GM12872 (cell line): ENCODE measurements at regions not wholly inside any gene's neighbourhood (a gene's known extent, or its start where the extent isn't known, plus 50 kb on each side); places are given as distances from the start of the nearest gene placed in this dataset.

Experiments used
- TF ChIP-seq, protein P1 (sequence below): IDR thresholded peaks from 3 replicates; pipeline ENCODE4 v1.5.1; 2011; ENCODE audit warnings: low read depth, mild to moderate bottlenecking, low read length, moderate library complexity; ENCODE audit not compliant: insufficient read depth

DNA sequence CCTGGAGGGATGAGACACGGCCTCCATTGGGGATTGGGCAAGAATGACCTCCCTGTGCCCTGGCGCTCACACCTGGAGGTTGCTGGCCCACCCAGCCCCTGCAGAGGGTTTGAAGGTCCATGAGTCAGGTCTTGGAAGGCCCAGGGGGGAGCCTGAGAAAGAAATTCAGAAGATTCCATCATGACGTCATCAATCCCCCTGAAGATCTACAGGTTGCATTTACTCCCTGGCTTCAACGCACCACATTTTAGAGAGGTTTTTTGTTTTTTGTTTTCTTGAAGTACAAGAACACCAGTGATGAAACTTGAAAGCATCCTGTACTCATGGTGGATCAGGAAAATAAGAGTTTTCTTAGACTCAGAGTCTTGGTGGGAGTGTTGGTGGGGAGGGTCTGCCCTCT lies 82.4 kb upstream of the SLC25A33 start:
- TF ChIP-seq, protein P1, sequence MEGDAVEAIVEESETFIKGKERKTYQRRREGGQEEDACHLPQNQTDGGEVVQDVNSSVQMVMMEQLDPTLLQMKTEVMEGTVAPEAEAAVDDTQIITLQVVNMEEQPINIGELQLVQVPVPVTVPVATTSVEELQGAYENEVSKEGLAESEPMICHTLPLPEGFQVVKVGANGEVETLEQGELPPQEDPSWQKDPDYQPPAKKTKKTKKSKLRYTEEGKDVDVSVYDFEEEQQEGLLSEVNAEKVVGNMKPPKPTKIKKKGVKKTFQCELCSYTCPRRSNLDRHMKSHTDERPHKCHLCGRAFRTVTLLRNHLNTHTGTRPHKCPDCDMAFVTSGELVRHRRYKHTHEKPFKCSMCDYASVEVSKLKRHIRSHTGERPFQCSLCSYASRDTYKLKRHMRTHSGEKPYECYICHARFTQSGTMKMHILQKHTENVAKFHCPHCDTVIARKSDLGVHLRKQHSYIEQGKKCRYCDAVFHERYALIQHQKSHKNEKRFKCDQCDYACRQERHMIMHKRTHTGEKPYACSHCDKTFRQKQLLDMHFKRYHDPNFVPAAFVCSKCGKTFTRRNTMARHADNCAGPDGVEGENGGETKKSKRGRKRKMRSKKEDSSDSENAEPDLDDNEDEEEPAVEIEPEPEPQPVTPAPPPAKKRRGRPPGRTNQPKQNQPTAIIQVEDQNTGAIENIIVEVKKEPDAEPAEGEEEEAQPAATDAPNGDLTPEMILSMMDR: no peak

DNA sequence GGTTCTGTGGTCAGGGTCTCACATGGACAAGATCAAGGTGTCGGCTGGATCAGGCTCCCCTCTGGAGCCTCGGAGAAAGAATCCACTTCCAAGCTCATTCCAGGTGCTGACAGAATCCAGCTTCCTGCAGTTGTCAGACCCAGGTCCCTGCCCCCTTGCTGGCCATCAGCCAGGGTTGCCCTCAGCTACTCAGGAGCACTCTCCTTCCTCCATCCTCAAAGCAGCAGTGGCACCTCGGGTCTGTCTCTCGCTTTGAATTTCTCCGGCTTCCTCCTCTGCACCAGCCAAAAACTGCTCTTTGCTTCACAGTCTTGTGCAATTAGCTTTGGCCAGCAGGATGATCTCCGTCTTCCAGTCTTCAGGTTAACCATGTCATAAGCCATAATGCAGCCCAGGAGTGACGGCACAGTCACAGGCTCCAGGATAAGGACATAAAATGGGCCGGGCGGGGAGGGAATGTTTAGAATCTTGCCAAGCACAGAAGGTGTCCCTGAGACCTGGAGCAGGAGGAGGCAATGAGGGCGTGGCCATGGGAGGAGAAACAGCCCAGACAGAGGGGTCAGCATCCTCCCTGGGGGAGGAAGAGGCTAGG lies 79.4 kb upstream of the SLC25A33 start:
- TF ChIP-seq, protein P1: no peak

DNA sequence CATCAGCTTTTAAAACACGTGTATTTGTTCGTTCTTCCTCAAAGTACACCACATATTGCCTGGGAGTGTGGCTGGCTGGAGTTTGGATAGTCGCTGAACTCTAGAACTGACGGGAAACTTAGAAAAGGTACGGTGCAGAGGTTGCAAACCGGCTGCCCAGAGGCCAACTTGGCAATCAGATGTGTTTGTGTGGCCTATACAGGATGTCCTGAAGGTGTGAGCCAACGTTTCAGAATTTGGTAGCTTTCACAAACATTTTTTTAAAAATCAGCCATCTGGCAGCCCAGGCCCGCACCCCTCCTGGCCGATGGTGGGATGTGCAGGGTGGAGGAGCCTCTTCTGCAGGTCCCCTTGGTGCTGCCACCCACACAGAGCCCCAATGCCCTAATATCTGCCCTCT lies 73.6 kb upstream of the SLC25A33 start:
- TF ChIP-seq, protein P1: no peak

- TF ChIP-seq, protein P1: no peak
These were observed 72.2 kb upstream of the SLC25A33 start for GRCh38 chr1:9466780-9467758.

GRCh38 chr1:9471679-9472078 lies 67.6 kb upstream of the SLC25A33 start:
- TF ChIP-seq, protein P1: no peak

DNA sequence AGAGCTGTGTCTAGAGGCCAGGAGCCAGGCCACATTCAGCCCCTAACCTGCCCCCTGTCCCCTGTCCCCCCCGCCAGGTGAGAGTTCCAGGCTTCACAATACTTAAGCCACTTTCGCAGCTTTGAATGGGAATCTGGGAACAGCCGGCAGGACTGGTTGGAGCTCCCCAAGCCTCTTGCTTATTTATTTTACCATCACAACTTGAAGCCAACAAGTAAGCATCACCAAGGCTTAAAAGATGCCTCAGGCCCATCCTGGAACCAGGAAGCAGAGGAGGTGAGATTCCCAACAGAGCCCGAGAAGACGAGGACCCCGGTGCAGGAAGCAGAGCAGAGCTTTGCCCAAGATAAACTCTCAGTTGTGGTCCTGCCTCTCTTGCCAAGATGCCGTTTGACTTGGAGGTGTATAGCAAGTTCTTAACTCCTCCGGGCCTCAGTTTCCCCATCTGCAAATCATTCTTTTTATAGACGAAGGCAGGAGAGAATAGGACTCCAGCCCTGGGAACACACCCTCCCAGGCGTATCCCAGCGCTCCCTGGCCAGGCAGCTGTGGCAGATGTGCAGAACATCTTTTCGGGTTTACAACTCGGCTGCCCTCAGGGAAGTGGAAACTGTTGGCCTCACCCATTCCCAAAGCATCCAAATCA lies 66.8 kb upstream of the SLC25A33 start:
- TF ChIP-seq, protein P1: no peak
